ENCODE measurements at regions not wholly inside any gene's neighbourhood (a gene's known extent, or its start where the extent isn't known, plus 50 kb on each side); places are given as distances from the start of the nearest gene placed in this dataset.

GRCh38 chr18:68299906-68300305, 415.0 kb downstream of the TMX3 start:
- no peak overlapping the region for H3K4me3 ChIP-seq (ENCODE audit: low read depth, low read length)
- no peak for DNase-seq (ENCODE audit: low read depth)
- TF ChIP-seq, protein P1, sequence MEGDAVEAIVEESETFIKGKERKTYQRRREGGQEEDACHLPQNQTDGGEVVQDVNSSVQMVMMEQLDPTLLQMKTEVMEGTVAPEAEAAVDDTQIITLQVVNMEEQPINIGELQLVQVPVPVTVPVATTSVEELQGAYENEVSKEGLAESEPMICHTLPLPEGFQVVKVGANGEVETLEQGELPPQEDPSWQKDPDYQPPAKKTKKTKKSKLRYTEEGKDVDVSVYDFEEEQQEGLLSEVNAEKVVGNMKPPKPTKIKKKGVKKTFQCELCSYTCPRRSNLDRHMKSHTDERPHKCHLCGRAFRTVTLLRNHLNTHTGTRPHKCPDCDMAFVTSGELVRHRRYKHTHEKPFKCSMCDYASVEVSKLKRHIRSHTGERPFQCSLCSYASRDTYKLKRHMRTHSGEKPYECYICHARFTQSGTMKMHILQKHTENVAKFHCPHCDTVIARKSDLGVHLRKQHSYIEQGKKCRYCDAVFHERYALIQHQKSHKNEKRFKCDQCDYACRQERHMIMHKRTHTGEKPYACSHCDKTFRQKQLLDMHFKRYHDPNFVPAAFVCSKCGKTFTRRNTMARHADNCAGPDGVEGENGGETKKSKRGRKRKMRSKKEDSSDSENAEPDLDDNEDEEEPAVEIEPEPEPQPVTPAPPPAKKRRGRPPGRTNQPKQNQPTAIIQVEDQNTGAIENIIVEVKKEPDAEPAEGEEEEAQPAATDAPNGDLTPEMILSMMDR (conservative IDR thresholded peaks at IDR 0.05; ENCODE audit: low read depth, low read length), result no peak

DNA sequence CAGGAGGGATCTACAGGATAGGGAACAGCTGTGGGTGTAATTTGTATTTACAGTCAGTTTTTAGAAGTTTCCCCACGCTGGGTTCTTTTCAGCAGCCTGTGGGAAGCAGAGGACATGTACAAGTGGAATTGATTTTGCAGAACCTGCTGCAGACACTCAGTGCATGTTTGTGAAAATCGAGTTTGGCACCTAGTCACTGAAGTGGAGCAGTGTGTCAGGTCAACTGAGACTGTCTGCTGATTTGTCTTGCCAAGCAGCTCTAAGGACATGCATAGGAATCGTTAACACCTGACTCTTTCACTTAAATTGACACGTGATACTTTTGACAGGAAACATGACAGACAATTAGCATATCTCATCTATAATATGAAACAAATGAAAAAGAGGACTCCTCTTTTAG, 416.6 kb downstream of the TMX3 start:
- no peak for DNase-seq (ENCODE audit: low read depth)
- H3K4me3 ChIP-seq (ENCODE audit: low read depth, low read length), result no peak overlapping the region
- TF ChIP-seq, protein P1 (conservative IDR thresholded peaks at IDR 0.05; ENCODE audit: low read depth, low read length), result no peak

DNA sequence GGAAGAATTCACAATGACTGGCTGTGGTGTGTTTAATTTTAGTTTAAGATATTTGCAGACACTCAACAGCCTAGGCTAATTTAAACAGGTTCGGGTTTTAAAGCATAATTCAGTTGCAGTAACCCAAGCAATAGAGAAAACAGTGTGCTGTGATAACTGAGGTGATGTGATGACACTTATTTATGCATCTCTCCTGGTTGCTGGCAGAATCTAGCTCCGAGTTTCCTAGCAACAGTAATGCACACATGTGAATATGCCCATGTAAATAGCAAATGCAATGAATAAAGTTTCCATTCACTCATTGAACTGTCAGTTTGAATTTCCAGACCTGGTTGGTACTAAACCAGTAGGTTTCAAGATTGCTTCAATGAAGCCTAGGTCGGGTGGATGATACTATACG, 426.5 kb downstream of the TMX3 start:
- no peak overlapping the region for H3K4me3 ChIP-seq (ENCODE audit: low read depth, low read length)
- TF ChIP-seq, protein P1 (conservative IDR thresholded peaks at IDR 0.05; ENCODE audit: low read depth, low read length), result no peak
- no peak for DNase-seq (ENCODE audit: low read depth)

DNA sequence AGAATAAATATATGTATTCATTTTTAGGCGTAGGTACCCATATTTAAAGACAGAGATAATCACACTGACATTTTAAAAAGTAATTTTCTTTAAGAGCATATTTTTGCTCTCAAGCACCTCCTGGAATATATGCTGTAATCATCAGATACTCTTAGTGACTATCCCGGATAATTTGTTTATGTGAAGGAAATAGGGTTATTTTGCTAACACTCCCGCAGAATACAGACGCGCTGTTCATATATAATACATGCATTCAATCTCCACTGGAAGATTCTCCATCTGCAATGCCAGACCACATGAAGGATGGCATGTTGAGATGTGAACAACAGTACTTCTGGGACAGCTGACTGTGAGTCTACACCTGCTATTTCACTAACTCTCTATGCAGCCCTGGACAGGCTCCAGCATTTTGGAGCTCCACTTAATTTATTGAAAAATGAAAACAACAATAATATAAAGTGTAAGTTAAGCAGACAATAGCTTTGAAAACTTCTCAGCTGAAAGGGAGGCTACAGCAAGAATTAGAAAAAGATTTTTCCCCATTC, 430.6 kb downstream of the TMX3 start:
- TF ChIP-seq, protein P1 (conservative IDR thresholded peaks at IDR 0.05; ENCODE audit: low read depth, low read length), result no peak

DNA sequence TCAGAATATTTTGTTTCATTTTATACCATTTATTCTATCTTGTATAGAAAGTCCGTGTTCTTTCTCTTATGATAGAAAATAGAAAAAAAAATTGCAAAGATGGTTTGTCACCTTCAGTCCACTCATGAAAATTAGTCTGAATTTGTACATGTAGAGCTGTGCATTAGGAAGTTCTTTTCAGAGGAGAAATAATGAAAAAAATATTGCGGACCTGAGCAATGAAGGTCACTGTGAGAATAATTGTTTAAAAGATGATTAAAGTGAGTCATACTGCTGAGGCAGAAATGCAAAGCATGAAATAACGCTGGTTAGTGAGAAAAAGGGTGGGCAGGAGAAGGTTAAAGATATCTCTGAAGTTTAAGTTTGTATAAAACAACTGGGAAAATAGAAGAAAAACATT, 431.1 kb downstream of the TMX3 start:
- no peak for DNase-seq (ENCODE audit: low read depth)
- no peak overlapping the region for H3K4me3 ChIP-seq (ENCODE audit: low read depth, low read length)
- TF ChIP-seq, protein P1 (conservative IDR thresholded peaks at IDR 0.05; ENCODE audit: low read depth, low read length), result no peak

More for the DNA sequence above, 430.6 kb downstream of the TMX3 start:
- no peak for DNase-seq (ENCODE audit: low read depth)
- no peak overlapping the region for H3K4me3 ChIP-seq (ENCODE audit: low read depth, low read length)

- no peak for DNase-seq (ENCODE audit: low read depth)
- H3K4me3 ChIP-seq (ENCODE audit: low read depth, low read length), result no peak overlapping the region
- TF ChIP-seq, protein P1 (conservative IDR thresholded peaks at IDR 0.05; ENCODE audit: low read depth, low read length), result no peak
Measured at GRCh38 chr18:68282232-68282631, 432.7 kb downstream of the TMX3 start.

DNA sequence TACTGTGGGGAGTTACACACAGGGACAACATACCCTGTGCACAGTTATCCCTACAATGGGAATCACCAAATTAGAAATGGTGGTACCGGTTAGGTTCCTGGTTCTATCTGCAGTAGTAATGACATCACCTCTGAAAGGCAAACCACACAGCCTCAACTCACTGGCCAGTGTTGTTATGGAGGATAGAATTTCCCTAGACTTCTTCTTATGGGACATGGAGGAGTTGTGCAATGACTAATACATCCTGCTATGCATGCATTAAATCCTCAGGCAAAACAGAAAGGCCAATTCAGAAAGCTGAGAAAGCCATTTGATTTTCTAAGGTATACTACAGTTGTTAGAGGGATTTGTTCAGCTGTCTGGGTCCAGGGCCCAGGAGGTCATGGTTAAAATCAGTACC, 439.3 kb downstream of the TMX3 start:
- TF ChIP-seq, protein P1 (conservative IDR thresholded peaks at IDR 0.05; ENCODE audit: low read depth, low read length), result no peak
- peak; percentile 22 for DNase-seq (ENCODE audit: low read depth)
- H3K4me3 ChIP-seq (ENCODE audit: low read depth, low read length), result no peak overlapping the region

Measured in epithelial cell of proximal tubule (primary cell).